ENCODE measurements at regions not wholly inside any gene's neighbourhood (a gene's known extent, or its start where the extent isn't known, plus 50 kb on each side); places are given as distances from the start of the nearest gene placed in this dataset.

DNA sequence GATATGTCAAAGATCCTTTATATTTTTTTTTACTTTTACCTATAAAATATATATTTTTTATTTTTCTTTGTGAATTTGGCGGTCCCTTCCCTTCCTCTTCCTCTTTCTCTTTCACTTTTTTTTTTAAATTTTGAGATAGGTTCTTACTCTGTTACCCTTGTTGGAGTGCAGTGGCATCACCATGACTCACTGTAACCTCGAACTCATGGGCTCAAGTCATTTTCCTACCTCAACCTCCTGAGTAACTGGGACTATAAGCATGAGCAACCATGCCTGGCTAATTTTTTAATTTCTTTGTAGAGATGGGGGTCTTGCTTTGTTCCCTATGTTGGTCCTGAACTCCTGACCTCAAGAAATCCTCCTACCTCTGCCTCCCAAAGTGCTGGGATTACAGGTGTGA is 258.0 kb upstream of the CLINT1 start:
- TF ChIP-seq, protein P1, sequence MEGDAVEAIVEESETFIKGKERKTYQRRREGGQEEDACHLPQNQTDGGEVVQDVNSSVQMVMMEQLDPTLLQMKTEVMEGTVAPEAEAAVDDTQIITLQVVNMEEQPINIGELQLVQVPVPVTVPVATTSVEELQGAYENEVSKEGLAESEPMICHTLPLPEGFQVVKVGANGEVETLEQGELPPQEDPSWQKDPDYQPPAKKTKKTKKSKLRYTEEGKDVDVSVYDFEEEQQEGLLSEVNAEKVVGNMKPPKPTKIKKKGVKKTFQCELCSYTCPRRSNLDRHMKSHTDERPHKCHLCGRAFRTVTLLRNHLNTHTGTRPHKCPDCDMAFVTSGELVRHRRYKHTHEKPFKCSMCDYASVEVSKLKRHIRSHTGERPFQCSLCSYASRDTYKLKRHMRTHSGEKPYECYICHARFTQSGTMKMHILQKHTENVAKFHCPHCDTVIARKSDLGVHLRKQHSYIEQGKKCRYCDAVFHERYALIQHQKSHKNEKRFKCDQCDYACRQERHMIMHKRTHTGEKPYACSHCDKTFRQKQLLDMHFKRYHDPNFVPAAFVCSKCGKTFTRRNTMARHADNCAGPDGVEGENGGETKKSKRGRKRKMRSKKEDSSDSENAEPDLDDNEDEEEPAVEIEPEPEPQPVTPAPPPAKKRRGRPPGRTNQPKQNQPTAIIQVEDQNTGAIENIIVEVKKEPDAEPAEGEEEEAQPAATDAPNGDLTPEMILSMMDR (IDR thresholded peaks at IDR 0.05; ENCODE audit: insufficient read depth, low read depth, low read length) = no peak
- DNase-seq (ENCODE audit: low read depth) = no peak
- no peak overlapping the region for H3K4me3 ChIP-seq (ENCODE audit: low read depth, low read length)

DNA sequence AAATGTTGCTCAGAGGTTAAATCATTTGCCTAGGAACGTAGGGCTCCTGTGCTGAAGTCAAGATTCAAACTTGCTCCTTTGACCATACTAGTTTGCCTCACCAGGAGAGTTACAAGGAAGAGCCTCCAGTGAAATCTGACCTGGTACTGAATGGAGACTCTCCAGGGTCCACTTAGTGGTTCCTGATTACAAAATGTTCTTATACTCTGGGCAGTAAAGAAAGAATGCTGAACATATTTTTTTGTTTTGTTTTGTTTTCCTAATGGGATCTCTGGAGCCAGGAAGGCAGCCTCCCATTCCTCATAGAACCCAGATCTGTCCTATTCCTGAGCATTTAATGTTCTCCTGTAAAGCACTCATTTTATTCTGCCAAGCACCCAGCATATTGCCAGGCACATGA is 256.5 kb upstream of the CLINT1 start:
- TF ChIP-seq, protein P1 (IDR thresholded peaks at IDR 0.05; ENCODE audit: insufficient read depth, low read depth, low read length) = no peak
- DNase-seq (ENCODE audit: low read depth) = peak; percentile 7

DNA sequence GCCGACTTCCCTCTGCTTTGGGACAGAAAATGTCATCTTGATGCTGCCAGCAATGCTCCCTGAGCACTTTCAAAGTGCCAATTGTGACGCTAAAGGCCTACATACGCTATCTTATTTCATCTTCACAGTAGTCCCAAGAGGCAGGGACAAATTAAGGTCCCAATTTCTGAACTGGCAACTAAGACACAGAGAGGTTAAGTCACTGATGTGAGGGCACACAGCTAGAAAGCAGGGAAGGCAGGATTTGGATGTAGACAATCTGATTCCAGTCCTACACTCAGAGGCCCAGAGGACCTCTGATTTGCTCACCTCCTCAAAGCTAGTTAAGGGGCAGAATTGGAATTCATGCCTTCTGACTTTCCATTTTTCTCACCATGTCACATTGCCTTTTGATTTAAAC is 249.2 kb upstream of the CLINT1 start:
- TF ChIP-seq, protein P1 (IDR thresholded peaks at IDR 0.05; ENCODE audit: insufficient read depth, low read depth, low read length) = no peak
- DNase-seq (ENCODE audit: low read depth) = no peak
- no peak overlapping the region for H3K4me3 ChIP-seq (ENCODE audit: low read depth, low read length)

More for the DNA sequence above, 256.5 kb upstream of the CLINT1 start:
- H3K4me3 ChIP-seq (ENCODE audit: low read depth, low read length) = no peak overlapping the region

DNA sequence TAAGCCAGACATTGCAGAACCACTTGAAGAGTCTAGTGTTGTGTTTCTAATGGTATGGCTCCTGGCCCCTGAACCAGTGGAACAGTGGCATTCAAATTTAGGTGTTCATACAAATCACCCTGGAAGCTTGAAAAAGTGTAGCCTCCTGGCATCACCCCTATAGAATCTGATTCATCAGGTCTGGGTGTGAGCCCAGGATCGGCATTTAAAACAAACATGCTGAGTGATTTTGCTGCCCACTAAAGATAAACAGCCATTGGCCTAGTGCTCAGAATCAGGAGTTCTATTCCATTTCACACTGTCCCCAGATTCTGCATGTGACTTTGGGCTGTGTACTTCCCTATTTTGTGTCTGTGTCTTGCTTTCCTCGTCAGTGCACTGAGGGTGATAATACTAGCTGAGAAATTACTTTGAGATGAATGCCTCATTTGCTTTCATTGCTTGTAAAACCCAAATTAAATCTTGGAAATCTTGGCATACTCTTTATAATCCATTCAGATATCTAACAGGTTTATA is 241.5 kb upstream of the CLINT1 start:
- H3K4me3 ChIP-seq (ENCODE audit: low read depth, low read length) = no peak overlapping the region
- TF ChIP-seq, protein P1 (IDR thresholded peaks at IDR 0.05; ENCODE audit: insufficient read depth, low read depth, low read length) = no peak
- DNase-seq (ENCODE audit: low read depth) = no peak

DNA sequence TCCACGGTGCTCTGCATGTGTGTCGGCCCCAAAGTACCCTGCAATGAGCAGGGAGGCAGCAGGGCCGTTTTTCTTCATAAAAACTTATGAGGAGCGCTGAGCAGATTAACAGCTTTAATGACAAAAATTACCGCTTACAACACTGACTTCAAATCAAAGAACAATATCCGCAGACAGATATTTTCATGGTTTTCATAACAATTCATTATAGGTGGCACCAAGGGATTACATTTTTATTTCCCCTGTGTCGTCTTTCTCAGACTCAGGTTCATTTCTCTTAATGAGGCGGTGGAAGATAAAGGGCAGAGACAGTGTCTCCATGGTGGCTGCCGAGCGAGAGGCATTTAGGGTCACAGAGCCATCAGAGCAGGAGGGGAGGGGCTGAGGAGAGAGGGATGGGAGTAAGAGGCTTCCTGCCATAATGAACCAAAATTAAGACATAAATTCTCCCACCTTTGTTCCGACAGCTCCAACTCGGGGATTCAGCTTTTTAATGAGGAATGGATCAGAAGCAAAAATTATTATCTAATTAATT is 240.7 kb upstream of the CLINT1 start:
- TF ChIP-seq, protein P1 (IDR thresholded peaks at IDR 0.05; ENCODE audit: insufficient read depth, low read depth, low read length) = no peak
- DNase-seq (ENCODE audit: low read depth) = no peak
- no peak overlapping the region for H3K4me3 ChIP-seq (ENCODE audit: low read depth, low read length)

DNA sequence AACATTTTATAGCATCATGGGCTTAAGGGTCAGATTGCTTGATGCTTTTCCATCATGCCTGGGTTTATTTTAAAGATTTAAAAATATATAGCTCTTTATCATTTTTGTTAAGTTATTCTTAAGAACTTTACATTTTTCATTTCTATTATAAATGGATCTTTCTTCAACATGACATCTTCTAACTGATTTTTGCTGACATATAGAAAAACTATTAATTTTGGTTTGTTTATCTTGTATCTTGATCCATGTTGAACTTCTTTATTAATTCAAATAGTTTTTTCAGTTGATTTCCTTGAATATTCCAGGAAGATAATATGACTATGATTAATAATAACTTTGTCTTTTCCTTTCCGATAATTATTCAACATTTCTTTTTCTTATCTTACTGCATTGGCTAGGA is 237.9 kb upstream of the CLINT1 start:
- H3K4me3 ChIP-seq (ENCODE audit: low read depth, low read length) = no peak overlapping the region
- no peak for DNase-seq (ENCODE audit: low read depth)
- TF ChIP-seq, protein P1 (IDR thresholded peaks at IDR 0.05; ENCODE audit: insufficient read depth, low read depth, low read length) = no peak

DNA sequence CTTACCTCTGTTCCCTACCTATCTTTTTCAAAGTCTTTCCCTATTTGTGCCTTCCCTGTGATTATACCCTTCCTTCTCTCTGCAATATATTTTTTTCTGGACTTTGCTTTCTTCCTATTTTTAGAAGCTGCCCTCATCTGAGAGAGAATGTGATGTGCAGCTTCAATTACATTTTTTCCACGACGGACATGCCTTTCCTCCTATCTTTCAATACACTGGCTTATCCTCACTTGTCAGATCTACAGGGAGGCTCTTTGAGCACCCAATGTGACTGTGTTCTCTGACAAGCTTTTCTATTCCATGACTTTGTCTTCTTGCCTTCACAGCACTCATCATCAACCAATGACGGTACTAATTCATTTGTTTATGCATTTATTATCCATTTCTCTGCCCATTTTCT is 227.9 kb upstream of the CLINT1 start:
- TF ChIP-seq, protein P1 (IDR thresholded peaks at IDR 0.05; ENCODE audit: insufficient read depth, low read depth, low read length) = no peak
- H3K4me3 ChIP-seq (ENCODE audit: low read depth, low read length) = no peak overlapping the region
- no peak for DNase-seq (ENCODE audit: low read depth)
